ENCODE measurements at regions not wholly inside any gene's neighbourhood (a gene's known extent, or its start where the extent isn't known, plus 50 kb on each side); places are given as distances from the start of the nearest gene placed in this dataset.

DNA sequence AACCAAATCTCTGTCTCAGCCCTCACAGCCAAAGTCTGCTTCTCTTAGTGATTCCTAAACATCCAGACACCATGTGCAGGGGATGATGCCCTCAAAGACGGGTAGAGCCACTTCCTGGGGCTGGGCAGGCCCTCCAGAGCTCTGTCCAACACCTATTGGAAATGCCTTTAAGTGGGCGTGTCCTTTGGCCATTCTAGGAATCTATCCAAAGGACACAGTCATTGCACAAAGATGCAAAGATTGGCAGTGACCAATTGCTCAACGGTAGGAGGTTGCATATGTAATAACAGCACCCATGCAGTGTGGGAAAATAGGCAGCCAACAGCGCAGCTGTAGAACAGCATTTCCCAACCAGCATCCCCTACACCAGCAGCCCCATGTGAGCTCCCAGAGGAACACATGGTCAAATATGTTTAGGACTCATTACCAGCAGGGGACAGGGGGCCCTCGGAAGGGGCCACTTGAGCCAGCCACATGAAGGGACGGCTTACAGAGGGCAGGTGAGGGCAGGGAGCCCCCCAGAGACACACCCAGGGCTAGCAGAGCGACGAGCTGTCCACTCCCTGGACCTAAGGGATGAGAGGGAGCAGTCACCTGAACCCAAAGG lies 142.8 kb upstream of the IQSEC1 start:
- no peaks in the 10 kb centered on the region for H3K36me3 ChIP-seq
- intact Hi-C loops (cut with DNase I; ENCODE audit: low total_unique reads), result no loop called here

GRCh38 chr3:13214847-13215472 lies 141.7 kb upstream of the IQSEC1 start:
- TF ChIP-seq POLR2A (IDR thresholded peaks at IDR 0.05), result no peak
- TF ChIP-seq, protein P1, sequence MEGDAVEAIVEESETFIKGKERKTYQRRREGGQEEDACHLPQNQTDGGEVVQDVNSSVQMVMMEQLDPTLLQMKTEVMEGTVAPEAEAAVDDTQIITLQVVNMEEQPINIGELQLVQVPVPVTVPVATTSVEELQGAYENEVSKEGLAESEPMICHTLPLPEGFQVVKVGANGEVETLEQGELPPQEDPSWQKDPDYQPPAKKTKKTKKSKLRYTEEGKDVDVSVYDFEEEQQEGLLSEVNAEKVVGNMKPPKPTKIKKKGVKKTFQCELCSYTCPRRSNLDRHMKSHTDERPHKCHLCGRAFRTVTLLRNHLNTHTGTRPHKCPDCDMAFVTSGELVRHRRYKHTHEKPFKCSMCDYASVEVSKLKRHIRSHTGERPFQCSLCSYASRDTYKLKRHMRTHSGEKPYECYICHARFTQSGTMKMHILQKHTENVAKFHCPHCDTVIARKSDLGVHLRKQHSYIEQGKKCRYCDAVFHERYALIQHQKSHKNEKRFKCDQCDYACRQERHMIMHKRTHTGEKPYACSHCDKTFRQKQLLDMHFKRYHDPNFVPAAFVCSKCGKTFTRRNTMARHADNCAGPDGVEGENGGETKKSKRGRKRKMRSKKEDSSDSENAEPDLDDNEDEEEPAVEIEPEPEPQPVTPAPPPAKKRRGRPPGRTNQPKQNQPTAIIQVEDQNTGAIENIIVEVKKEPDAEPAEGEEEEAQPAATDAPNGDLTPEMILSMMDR (IDR thresholded peaks at IDR 0.05), result no peak
- DNase-seq, result no peak
- Histone ChIP-seq H3K9me3 (no peaks in the 10 kb centered on the region), H3K4me1 (no peaks in the 10 kb centered on the region), H3K36me3 (no peaks in the 10 kb centered on the region), H3K4me3 (no peak overlapping the region), H3K27ac (no peak overlapping the region), H3K27me3 (no peaks in the 10 kb centered on the region)
- intact Hi-C loops (cut with DNase I; ENCODE audit: low total_unique reads), result no loop called here

More for the DNA sequence above, 142.8 kb upstream of the IQSEC1 start:
- no peak for TF ChIP-seq POLR2A (IDR thresholded peaks at IDR 0.05)
- TF ChIP-seq, protein P1 (IDR thresholded peaks at IDR 0.05), result no peak
- DNase-seq, result no peak
- Histone ChIP-seq H3K4me1 (no peaks in the 10 kb centered on the region), H3K4me3 (no peak overlapping the region), H3K9me3 (no peaks in the 10 kb centered on the region), H3K27me3 (no peaks in the 10 kb centered on the region), H3K27ac (no peak overlapping the region)

GRCh38 chr3:13213911-13214846 lies 140.9 kb upstream of the IQSEC1 start:
- no peaks in the 10 kb centered on the region for H3K27me3 ChIP-seq
- no peak overlapping the region for H3K4me3 ChIP-seq
- no peaks in the 10 kb centered on the region for H3K4me1 ChIP-seq
- DNase-seq, result no peak
- intact Hi-C loops (cut with DNase I; ENCODE audit: low total_unique reads), result no loop called here
- H3K9me3 ChIP-seq, result no peaks in the 10 kb centered on the region
- H3K36me3 ChIP-seq, result no peaks in the 10 kb centered on the region
- no peak for TF ChIP-seq POLR2A (IDR thresholded peaks at IDR 0.05)
- TF ChIP-seq, protein P1 (IDR thresholded peaks at IDR 0.05), result no peak
- no peak overlapping the region for H3K27ac ChIP-seq

DNA sequence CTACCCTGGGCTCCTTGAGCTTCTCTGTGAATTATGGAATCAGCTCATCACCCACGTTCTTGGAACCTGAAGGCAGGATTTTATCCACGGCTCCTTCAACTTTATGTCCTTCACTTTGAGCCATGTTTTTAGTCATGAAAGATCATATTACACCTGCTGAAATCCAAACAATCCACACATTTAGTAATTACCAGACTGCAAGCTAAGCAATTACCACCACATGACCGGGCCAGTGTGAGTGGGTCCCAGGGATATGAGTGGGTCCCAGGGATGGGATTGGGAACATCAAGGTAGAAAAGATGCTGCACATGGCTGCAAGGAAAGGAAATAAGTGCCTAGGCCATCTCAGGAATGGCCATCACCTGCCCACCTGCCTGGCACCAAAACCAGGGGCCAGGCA lies 140.3 kb upstream of the IQSEC1 start:
- TF ChIP-seq, protein P1 (IDR thresholded peaks at IDR 0.05), result no peak
- TF ChIP-seq POLR2A (IDR thresholded peaks at IDR 0.05), result no peak
- Histone ChIP-seq H3K4me1 (no peaks in the 10 kb centered on the region), H3K4me3 (no peak overlapping the region), H3K36me3 (no peaks in the 10 kb centered on the region), H3K27ac (no peak overlapping the region), H3K9me3 (no peaks in the 10 kb centered on the region), H3K27me3 (no peaks in the 10 kb centered on the region)
- intact Hi-C loops (cut with DNase I; ENCODE audit: low total_unique reads), result no loop called here
- no peak for DNase-seq

Data from uterus (tissue), 3 donors.